HEK293T (cell line): ENCODE measurements at regions not wholly inside any gene's neighbourhood (a gene's known extent, or its start where the extent isn't known, plus 50 kb on each side); places are given as distances from the start of the nearest gene placed in this dataset.
"Not testable (repeated sequence)": the region's sequence is repeated elsewhere in the genome, so short reads cannot be mapped to it uniquely, and the experiment has no call there.

Experiments
- CTCF ChIA-PET: fragments of 350-600 bp; formaldehyde crosslinking; extraction: SDS; loops from one replicate; lab custom pipeline; 2021; ENCODE audit warnings: antibody characterized with exemption, inconsistent platforms; lab: Yijun Ruan, JAX
- POLR2A ChIA-PET: fragments of 350-600 bp; formaldehyde crosslinking; extraction: SDS; loops from one replicate; lab custom pipeline; 2020; ENCODE audit warnings: antibody characterized with exemption, inconsistent platforms; lab: Yijun Ruan, JAX
- DNase-seq: peaks from one replicate; pipeline ENCODE4 v3.0.0; 2012; ENCODE audit warnings: mixed read lengths; ENCODE audit errors: extremely low spot score
- ARNT ChIP-seq: fragments of 450-650 bp; IDR thresholded peaks from 2 replicates; pipeline ENCODE4 v1.6.1; 2017; ENCODE audit warnings: mild to moderate bottlenecking
- BHLHE40 ChIP-seq: fragments of 450-650 bp; IDR thresholded peaks from 2 replicates; pipeline ENCODE4 v1.6.1; 2016; ENCODE audit warnings: mild to moderate bottlenecking, moderate library complexity, borderline replicate concordance
- CTBP1 ChIP-seq: fragments of 450-650 bp; IDR thresholded peaks from 2 replicates; pipeline ENCODE4 v1.6.1; 2016; ENCODE audit warnings: borderline replicate concordance
- ELF4 ChIP-seq: fragments of 450-650 bp; IDR thresholded peaks from 2 replicates; pipeline ENCODE4 v1.6.1; 2017; ENCODE audit warnings: antibody characterized with exemption
- FOXA1 ChIP-seq: fragments of 450-650 bp; IDR thresholded peaks from 2 replicates; pipeline ENCODE4 v1.6.1; 2016; ENCODE audit warnings: mild to moderate bottlenecking
- FOXK2 ChIP-seq: fragments of 450-650 bp; IDR thresholded peaks from 2 replicates; pipeline ENCODE4 v1.6.1; 2016; ENCODE audit warnings: mild to moderate bottlenecking
- FOXM1 ChIP-seq: fragments of 450-650 bp; IDR thresholded peaks from 2 replicates; pipeline ENCODE4 v1.6.1; 2017; ENCODE audit warnings: mild to moderate bottlenecking, borderline replicate concordance
- HDGF ChIP-seq: fragments of 450-650 bp; IDR thresholded peaks from 2 replicates; pipeline ENCODE4 v1.6.1; 2017; ENCODE audit warnings: antibody characterized with exemption, borderline replicate concordance
- L3MBTL2 ChIP-seq: fragments of 450-650 bp; conservative IDR thresholded peaks from 2 replicates; pipeline ENCODE4 v1.6.1; 2016; ENCODE audit warnings: mild to moderate bottlenecking
- LEF1 ChIP-seq: fragments of 450-650 bp; IDR thresholded peaks from 2 replicates; pipeline ENCODE4 v1.6.1; 2017; ENCODE audit warnings: mild to moderate bottlenecking, borderline replicate concordance
- NFRKB ChIP-seq: fragments of 450-650 bp; IDR thresholded peaks from 2 replicates; pipeline ENCODE4 v1.6.1; 2016; ENCODE audit warnings: mild to moderate bottlenecking, moderate library complexity
- PKNOX1 ChIP-seq: fragments of 450-650 bp; IDR thresholded peaks from 2 replicates; pipeline ENCODE4 v1.6.1; 2016
- SP1 ChIP-seq: fragments of 450-650 bp; IDR thresholded peaks from 2 replicates; pipeline ENCODE4 v1.6.1; 2017
- SUZ12 ChIP-seq: fragments of 450-650 bp; IDR thresholded peaks from 2 replicates; pipeline ENCODE4 v1.6.1; 2016; ENCODE audit warnings: mild to moderate bottlenecking
- TARDBP ChIP-seq: fragments of 450-650 bp; IDR thresholded peaks from 2 replicates; pipeline ENCODE4 v1.6.1; 2016
- ZNF384 ChIP-seq: fragments of 450-650 bp; IDR thresholded peaks from 2 replicates; pipeline ENCODE4 v1.6.1; 2016

GRCh38 chr6:105859457-105859856 is 226.7 kb upstream of the PRDM1 start:
- no peak for TF ChIP-seq BHLHE40
- TF ChIP-seq CTBP1 = no peak
- no peak for TF ChIP-seq TARDBP
- TF ChIP-seq NFRKB = no peak
- TF ChIP-seq ELF4 = no peak
- no peak for TF ChIP-seq FOXM1
- TF ChIP-seq SUZ12 = no peak
- no peak for TF ChIP-seq HDGF
- no peak for TF ChIP-seq ARNT
- no peak for TF ChIP-seq FOXA1
- no peak for TF ChIP-seq PKNOX1
- no peak for TF ChIP-seq FOXK2
- no peak for TF ChIP-seq L3MBTL2
- DNase-seq = no peak
- CTCF ChIA-PET = no interaction called here
- POLR2A ChIA-PET = no interaction called here

GRCh38 chr6:105858639-105859038 is 227.5 kb upstream of the PRDM1 start:
- CTCF ChIA-PET = not testable (repeated sequence)

GRCh38 chr6:105855433-105855832 is 230.7 kb upstream of the PRDM1 start:
- POLR2A ChIA-PET = no interaction called here
- DNase-seq = no peak
- CTCF ChIA-PET = no interaction called here
- TF ChIP-seq LEF1 (no peak), FOXK2 (no peak), SP1 (no peak), FOXM1 (no peak), PKNOX1 (no peak), NFRKB (no peak), HDGF (no peak), ZNF384 (no peak), TARDBP (no peak), L3MBTL2 (no peak), ARNT (no peak), SUZ12 (no peak), BHLHE40 (no peak), ELF4 (no peak), FOXA1 (no peak), CTBP1 (no peak)

More at GRCh38 chr6:105858639-105859038, 227.5 kb upstream of the PRDM1 start:
- DNase-seq, POLR2A ChIA-PET: not testable (repeated sequence)

- DNase-seq, CTCF ChIA-PET, POLR2A ChIA-PET: not testable (repeated sequence)
Measured at GRCh38 chr6:105853979-105854378, 232.2 kb upstream of the PRDM1 start.

GRCh38 chr6:105851606-105852005 is 234.5 kb upstream of the PRDM1 start:
- no peak for DNase-seq
- no peak for TF ChIP-seq TARDBP
- no peak for TF ChIP-seq L3MBTL2
- no peak for TF ChIP-seq NFRKB
- no peak for TF ChIP-seq SP1
- TF ChIP-seq ELF4 = no peak
- no peak for TF ChIP-seq ZNF384
- TF ChIP-seq PKNOX1 = no peak
- POLR2A ChIA-PET = no interaction called here
- CTCF ChIA-PET = no interaction called here

GRCh38 chr6:105851113-105851580 is 235.0 kb upstream of the PRDM1 start:
- no peak for TF ChIP-seq L3MBTL2
- TF ChIP-seq BHLHE40 = no peak
- TF ChIP-seq ARNT = no peak
- no peak for TF ChIP-seq FOXM1
- TF ChIP-seq CTBP1 = no peak
- no peak for TF ChIP-seq SP1
- no peak for TF ChIP-seq PKNOX1
- DNase-seq = no peak
- ChIA-PET POLR2A (no interaction called here), CTCF (no interaction called here)
